ENCODE measurements at regions not wholly inside any gene's neighbourhood (a gene's known extent, or its start where the extent isn't known, plus 50 kb on each side); places are given as distances from the start of the nearest gene placed in this dataset.

DNA sequence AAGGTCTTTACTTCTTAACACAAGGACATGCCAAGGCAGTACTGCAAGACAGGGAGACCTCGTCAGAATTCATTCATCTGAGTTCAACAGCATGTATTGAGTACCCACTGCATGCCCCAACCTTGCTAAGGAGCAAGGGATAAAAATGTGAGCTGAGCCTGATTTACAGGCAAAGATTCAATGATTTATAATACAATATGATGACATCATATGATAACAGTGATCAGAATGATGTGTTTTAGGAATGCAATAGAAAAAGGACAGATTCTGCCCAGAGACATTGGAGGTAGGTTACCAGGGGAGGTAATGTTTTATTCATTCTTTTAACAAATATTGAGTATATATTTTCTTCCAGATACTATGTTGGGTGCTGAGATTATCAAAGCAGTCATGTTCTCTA, 406.6 kb downstream of the ARHGEF28 start:
- no peak for DNase-seq (ENCODE audit: low read depth in 2 of 2)

DNA sequence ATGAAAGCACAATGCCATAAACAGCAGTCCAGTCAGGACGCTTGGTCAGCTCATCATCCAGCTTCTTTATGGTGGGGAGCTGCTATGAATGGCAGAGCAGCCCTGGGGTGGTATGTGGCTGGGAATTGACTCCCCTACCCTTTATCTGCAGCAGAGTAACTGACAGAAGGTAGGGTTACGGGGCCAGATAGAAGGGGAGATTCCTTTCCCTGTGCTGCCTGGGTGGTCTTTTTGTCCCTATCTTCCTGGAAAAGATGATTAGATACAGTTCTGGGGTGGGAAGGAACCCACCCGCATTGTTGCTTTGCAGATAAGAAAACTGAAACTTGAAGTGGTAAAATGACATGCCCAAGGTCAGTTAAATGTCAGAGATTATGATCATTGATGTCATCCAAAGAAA, 405.5 kb downstream of the ARHGEF28 start:
- DNase-seq (ENCODE audit: low read depth in 2 of 2), result no peak

DNA sequence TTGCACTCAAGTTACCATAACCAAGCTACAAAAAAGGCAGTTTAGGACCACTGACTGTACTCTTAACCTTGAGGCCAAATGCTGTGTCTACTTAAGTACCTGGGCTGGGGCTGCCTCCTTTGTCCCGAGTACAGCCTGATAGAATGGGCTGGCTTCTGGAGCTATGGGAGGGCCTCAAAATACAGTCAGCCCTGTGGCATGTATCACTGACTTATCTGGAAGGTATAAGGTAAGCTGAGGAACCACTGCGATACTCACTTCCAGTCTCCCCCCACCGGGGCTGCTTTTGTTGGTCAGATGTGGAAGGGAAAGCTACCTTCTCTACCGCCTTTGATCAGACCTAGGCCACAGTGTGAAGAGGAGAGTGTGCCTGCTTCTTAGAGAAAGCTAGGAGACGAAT, 404.8 kb downstream of the ARHGEF28 start:
- no peak for DNase-seq (ENCODE audit: low read depth in 2 of 2)

DNA sequence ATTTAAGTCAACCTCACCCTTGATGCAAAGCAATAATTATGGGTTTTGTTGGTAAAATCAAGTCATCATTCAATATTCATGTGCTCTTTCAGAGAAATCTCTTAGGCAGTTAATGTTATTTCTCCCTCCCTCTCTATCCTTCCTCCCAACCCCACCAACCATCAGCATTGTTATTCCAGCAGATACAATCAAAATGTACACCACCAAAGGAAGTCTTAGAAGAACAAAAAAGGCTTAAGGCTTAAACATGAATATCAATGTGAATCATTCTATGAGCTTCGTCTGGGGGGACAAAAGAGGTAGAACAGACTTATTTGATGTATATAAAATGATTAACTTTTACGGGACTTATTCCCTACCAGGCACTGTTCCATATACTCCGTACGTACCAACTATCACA, 404.4 kb downstream of the ARHGEF28 start:
- no peak for DNase-seq (ENCODE audit: low read depth in 2 of 2)

DNA sequence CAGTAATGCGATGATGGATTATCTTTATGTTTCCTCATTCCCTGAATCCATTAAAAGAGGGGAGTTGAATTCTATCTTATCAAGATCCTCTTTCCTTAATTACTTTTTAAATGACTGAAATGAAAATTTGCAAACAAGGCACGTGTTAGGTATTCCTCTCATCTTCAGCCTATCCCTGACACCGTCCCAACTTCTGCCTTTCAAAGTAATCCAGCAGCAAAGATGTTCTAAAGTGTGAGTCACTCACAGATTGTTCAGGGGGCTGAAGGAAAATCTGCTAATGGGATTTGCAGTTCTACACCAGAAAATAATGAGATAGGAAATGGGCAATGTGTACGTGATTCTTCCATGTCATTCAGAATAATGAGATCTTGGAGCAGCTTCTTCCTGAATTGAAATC, 403.0 kb downstream of the ARHGEF28 start:
- DNase-seq (ENCODE audit: low read depth in 2 of 2), result no peak

DNA sequence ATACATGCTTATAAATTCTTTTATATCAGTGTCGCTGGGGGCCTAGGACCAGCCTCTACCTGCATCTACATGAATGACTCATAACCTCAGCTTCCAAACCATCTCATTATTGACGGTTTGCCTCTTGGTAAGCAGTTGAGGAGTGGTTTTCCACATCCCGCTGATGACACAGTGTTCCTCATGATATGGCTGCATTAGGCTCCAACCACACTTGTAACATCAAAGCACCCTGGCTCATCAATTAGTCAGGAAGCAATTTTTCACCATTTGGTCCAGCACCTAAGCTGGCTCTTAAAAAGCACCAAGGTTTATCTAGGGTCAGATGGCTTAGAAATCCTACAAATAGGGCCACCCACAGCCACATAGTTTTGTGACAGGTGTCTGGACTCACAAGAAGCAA, 402.4 kb downstream of the ARHGEF28 start:
- no peak for DNase-seq (ENCODE audit: low read depth in 2 of 2)

DNA sequence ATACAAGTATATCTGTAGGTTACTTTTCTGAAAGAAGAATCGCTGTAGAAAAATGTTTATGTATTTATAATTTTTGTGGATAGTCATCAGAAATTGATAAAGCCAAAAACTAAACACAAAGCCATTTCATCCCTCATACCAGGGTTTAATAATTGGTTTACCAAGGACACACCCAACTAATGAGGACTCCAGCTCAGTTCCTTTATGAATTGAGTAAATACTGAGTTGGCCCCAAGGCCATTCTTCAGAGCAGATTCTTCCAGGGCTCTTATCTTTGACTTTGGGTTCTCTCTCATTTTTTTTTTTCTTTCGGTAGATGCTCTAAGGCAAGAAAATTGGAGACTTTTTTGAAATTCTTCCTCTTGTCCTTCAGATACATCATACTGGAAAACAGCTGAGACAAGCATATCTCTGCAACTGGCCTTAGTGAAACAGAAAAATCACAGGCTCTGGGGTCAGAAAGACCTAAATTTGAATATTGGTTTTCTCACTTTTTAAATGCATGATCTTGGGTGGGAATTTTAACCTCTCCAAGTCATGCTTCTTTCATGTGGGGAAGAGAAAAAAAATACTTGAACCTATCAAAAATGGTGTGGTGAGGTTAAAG, 401.8 kb downstream of the ARHGEF28 start:
- DNase-seq (ENCODE audit: low read depth in 2 of 2), result no peak

DNA sequence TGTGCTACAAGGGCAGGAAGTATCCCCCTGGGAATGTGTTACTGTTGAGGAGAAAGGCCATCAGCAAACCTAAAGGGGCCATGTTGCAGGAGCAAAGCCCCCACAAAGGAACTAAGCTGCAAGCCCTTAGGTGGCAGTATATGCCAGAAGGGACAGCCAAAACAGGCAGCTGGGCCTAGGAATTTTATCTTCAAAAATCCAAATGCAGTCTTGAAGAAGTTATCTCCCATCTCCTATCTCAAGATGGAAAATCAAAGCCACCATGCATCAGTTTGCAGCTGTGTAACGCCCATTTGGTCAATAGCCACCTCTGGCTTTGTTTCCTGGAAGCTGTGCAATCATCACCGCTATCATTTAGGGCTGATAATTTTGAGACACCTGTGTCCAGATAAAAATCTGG, 400.3 kb downstream of the ARHGEF28 start:
- DNase-seq (ENCODE audit: low read depth in 2 of 2), result no peak

DNA sequence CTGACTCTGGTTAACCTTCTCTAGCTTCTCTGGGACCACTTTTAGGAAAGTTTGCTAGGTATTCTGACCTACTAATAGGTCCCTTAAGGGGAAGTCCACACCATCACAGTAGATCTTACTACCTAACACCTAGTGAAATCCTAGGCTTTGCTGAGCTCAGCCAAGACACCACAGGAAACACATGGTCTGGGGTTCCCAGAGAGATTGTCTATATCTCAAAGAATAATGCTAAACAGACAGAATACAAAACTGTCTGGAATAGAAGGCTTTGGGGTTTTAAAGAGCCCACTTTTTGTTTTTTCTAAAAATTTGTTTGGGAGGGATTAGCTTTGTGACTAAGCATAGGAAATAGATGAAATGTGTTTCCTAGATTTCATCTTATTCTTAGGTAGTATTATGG, 395.1 kb downstream of the ARHGEF28 start:
- no peak for DNase-seq (ENCODE audit: low read depth in 2 of 2)

DNA sequence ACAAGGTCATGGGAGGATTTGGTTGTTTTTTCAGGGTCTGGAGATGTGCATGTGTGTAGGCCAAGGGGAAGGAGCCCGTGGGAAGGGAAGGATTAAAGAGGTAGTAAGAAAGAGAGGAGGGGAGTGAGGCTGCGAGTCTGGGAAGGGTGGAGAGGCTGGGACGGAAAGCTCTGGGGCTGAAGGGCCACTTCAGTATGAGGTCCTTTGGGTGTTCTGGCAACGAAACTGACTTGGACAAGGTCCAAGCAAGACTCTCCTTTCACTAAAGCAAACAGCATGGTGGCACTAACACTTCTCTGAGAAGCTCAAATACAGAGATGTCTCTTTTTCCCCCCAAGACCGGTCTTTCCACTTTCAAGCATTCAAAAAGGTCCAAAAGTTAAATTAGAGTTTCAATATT, 394.5 kb downstream of the ARHGEF28 start:
- no peak for DNase-seq (ENCODE audit: low read depth in 2 of 2)

DNA sequence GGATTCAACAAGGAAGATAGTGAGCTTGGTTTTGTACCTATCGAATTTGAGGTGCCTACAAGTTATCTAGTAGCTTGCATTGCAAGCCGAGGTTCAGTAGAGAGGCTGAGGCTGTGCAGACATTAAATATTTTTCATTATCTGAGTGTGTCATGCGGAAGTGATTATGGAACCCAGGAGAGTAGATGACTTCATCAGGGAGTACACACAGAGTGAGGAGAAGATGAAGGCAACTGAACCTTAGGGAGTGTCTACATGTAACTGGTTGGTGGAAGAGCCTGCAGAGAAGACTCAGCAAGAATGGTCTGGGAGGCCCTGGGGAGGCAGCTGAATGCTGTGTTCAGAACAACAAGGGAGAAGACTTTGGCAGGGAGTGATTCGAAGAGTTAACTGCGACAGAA, 393.9 kb downstream of the ARHGEF28 start:
- DNase-seq (ENCODE audit: low read depth in 2 of 2), result no peak

DNA sequence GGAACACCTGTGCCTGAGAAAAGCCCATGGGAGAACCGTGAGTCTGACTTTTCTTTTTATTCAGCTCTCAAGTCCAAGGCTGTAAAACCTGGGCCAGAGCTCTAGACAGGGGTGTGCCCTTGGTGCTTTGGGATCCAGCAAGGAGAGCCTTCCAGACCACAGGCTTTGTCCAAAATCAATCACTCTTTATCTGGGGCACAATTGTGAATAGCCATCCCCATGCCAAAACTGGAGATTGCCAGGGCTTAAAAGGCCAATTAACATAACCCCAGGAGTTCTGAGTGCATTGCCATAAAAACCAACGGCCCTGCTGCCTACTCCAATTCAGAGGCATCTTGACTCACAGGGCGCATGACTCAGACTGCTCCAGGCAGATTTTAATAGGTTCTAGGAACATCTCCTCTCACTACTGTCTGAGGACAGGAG, 391.8 kb downstream of the ARHGEF28 start:
- no peak for DNase-seq (ENCODE audit: low read depth in 2 of 2)

DNA sequence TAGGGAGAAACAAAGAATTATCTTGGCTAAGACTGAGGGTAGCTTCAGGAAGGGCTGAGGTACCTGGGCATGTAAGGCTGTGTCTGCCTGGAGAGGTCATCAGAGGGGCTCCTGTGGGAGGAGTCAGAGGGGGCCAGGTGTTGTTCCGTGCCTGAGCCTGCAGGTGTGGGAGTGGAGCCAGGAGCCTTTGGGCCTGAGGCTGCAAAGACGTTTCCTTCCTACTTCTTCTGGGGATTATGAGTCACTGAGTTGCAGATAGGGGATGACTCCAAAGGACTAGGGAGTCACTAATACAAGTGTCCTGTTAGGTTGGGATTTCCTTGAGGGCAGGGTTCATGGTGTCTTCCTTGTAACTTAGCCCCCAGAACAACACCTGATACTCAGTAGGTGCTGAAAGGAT, 391.1 kb downstream of the ARHGEF28 start:
- DNase-seq (ENCODE audit: low read depth in 2 of 2), result no peak

DNA sequence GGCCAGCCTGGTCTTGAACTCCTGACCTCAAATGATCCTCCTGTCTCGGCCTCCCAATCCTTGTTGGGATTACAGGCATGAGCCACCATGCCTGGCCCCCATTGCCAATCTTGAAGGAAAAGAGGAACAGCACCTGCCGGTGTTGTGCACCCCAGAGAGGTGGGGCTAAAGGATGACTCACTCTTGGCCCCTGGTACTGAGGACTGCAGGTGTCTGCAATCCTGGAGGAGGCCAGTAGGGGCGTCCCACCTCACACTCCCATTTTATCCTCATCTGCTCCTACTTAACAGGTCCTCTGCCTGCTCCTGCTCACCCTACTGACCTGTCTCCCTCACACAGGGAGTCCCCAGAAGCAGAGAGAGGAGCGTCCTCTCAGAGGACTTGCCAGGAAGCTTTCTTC, 390.4 kb downstream of the ARHGEF28 start:
- no peak for DNase-seq (ENCODE audit: low read depth in 2 of 2)

DNA sequence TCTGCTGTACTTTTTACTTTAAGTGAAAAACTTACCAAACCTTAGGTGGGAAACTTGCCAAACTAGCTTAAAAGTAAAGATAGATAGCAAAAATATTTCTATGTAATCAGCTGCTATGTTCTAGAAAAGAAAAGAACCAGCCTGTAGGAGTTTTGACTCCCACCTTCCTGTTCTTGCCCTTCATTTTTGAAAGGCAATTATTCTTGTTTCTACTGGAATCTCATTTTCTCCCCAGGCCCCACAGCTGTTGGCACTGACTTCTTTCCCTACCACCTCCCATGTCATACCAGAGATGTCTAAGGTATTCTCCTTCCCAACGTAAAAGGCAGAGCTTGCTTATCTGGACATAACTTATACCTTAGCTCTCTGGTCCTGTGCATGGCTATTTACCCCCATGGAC, 389.7 kb downstream of the ARHGEF28 start:
- no peak for DNase-seq (ENCODE audit: low read depth in 2 of 2)

DNA sequence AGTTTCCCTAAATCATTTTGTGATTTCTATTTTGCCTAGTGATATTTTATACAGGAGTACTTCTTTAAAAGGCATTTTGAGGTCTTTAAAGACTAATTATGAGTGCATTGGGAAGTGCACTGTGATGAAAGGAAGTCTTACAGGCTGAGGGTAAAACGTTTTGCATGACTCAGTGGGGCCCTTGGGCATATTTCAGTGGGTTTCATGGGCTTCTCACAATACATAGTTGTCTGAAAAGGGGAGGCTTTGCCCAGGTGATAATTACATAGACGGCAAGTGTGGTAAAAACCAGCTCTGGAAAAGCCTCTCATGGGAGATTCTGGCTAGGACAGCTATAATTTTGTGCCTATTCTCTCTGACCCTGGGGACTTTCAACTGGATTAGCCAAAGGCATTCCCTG, 387.2 kb downstream of the ARHGEF28 start:
- DNase-seq (ENCODE audit: low read depth in 2 of 2), result no peak

DNA sequence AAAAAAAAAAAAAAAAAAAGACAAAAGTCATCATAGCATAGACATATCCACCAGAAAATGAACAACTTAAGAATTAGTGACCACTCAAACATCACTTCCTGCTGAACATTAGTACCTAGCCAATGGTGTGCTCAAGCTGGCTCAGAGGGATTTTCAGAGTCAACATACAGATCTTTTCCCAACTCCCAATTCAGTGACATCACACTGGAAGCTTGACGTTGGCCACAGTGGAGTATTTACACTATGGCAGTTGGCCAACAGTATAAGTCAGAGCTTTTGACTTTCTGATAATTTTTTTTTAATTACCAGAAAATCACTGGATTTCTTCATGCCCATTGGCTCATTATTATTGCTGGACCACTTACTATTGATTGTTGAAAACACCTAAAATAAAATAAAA, 383.5 kb downstream of the ARHGEF28 start:
- no peak for DNase-seq (ENCODE audit: low read depth in 2 of 2)

DNA sequence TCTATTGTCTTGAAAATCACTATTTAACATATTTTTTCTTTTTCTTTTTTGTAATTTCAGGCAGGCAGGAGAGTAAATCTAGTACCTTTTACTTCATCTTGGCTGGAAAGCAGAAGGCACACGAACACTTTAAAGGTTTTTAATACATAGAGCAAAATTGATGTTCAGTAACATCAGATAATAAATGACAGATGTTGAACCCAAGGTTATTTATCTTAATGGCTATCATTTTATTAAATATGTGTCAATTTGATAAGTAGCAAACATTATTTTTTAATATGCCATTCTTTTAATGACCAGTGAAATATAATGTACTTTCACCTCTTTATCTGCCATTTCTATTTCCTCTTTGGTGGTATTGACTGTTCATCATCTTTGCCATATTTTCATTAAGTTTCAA, 381.2 kb downstream of the ARHGEF28 start:
- DNase-seq (ENCODE audit: low read depth in 2 of 2), result no peak

DNA sequence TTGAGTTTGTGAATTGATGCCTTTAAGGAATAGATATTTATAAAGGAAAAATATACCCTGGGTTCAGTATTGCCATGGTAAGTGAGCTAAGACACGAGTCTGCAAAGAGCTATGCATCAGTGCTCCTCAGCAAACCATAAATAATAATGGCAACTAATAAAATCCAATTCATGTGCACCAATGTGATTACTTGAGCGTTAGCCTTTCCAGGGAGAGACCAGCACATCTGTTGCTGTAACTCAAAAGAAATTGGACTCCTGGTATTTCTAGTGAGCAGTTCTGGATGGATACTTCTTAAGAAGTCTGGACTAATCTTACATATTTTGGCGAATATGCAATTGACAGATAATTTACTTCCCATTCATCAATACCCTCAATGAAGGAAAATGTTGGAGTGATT, 373.3 kb downstream of the ARHGEF28 start:
- DNase-seq (ENCODE audit: low read depth in 2 of 2), result no peak

DNA sequence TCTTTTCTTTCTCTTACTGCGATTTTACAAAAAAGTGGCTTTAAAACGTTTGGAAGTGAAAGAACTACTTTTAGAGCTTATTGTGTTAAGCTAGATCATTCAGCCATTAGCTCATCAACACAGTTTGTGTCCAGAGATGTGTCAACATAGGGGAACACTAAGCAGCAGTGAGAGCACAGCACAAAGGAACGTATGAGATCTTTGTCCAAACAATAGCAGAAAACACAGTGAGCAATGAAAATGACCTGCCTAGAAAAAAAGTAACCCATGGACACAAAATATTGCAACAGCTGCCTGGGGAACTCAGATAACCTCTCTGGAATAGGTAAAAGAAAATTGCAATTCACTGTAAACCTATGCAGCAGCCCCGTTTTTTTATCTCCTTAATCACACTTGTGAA, 372.5 kb downstream of the ARHGEF28 start:
- no peak for DNase-seq (ENCODE audit: low read depth in 2 of 2)

DNA sequence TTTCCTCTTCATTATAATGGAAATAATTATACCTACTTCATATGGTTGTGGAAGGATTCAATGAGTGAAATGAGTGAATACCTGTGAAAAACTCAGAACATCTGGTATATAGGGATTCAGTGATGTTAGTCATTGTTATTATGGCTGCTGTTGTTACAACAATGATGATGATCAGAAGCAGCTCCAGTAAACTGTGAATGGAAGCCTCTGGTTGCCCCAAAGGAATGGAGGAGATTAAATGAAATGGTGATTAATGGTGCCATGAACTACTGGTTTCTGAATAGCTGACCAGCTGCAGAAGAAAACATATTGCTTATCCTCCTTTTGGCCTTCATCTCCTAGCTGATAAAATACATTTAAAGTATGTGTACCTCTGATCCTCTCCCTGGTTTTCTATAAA, 372.0 kb downstream of the ARHGEF28 start:
- DNase-seq (ENCODE audit: low read depth in 2 of 2), result no peak

DNA sequence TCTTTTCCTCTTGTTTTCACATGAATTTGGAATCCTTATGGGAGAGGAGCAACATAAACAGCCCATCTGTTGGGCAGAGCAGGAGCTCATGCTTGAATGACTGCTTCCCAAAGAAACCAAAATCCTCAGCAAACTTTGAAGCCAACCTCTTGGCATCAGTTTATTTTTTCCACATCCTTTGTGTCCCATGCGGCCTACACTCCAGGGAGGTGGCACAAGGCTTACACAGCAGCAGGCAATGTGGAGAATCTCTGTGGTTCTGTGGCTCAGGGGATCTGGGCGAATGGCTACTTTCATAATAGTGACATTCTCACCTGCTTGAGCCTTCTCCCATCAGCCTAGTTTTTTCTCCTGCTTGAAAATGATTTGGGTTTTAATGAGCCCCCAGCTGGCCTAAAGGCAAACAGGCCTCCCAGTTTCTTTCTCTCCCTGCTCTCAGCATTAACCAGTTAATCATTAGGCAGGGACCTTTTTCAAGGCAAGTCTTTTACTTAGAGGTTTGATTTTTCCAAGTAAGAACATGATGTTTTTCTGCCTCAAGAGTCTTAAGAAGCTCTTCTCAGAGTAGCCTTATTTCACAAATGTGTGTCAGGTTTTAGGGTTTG, 370.3 kb downstream of the ARHGEF28 start:
- DNase-seq (ENCODE audit: low read depth in 2 of 2), result no peak

DNA sequence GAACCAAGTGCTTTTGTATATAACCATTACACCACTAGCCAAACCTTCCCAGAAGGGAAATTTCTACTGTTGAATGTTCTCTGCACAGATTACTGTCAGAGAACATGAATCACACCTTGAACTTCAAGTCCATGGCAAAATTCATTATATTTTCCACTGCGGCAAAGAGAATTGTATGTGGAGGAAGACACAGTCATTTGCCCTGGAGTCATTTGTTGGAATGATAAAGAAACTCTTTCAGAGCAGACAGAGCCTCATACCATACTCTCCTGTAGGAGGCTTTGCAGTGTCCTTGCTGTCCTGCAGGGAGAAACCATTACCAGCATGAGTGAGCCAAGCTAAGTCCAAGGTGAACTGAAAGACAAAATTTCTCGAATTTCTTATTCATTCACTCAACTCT, 369.0 kb downstream of the ARHGEF28 start:
- DNase-seq (ENCODE audit: low read depth in 2 of 2), result no peak

Data from stimulated activated CD8-positive, alpha-beta memory T cell treated with anti-CD3 and anti-CD28 coated beads, Interleukin-7, amount 100 ng/mL, for 4 hours (primary cell).